ENCODE measurements at regions not wholly inside any gene's neighbourhood (a gene's known extent, or its start where the extent isn't known, plus 50 kb on each side); places are given as distances from the start of the nearest gene placed in this dataset.
A peak's percentile ranks its signal among the peaks of the same experiment; 100 is the strongest.

- TF ChIP-seq CTCF (IDR thresholded peaks at IDR 0.05), result no peak
- no peak overlapping the region for H3K27ac ChIP-seq
- no peak for DNase-seq (ENCODE audit: low spot score)
- no peak overlapping the region for H3K4me3 ChIP-seq
Measured at GRCh38 chr4:116952530-116953136, 132.7 kb downstream of the TRAM1L1 start.

- no peak for DNase-seq (ENCODE audit: low spot score)
- Histone ChIP-seq H3K4me3 (no peak overlapping the region), H3K27ac (no peak overlapping the region)
- TF ChIP-seq CTCF (IDR thresholded peaks at IDR 0.05), result no peak
Measured at GRCh38 chr4:116949856-116950255, 135.5 kb downstream of the TRAM1L1 start.

- no peak for DNase-seq (ENCODE audit: low spot score)
- TF ChIP-seq CTCF (IDR thresholded peaks at IDR 0.05), result no peak
- no peak overlapping the region for H3K4me3 ChIP-seq
- H3K27ac ChIP-seq, result no peak overlapping the region
Measured at GRCh38 chr4:116942315-116942714, 143.1 kb downstream of the TRAM1L1 start.

- no peak overlapping the region for H3K4me3 ChIP-seq
- DNase-seq (ENCODE audit: low spot score), result no peak
- H3K27ac ChIP-seq, result no peak overlapping the region
- no peak for TF ChIP-seq CTCF (IDR thresholded peaks at IDR 0.05)
Measured at GRCh38 chr4:116930329-116930728, 155.0 kb downstream of the TRAM1L1 start.

- H3K27ac ChIP-seq, result no peak overlapping the region
- H3K4me3 ChIP-seq, result no peak overlapping the region
- no peak for DNase-seq (ENCODE audit: low spot score)
- no peak for TF ChIP-seq CTCF (IDR thresholded peaks at IDR 0.05)
Measured at GRCh38 chr4:116926631-116927295, 158.6 kb downstream of the TRAM1L1 start.

- H3K4me3 ChIP-seq, result peak overlapping the region; percentile 57
- TF ChIP-seq CTCF (IDR thresholded peaks at IDR 0.05), result no peak
- no peak overlapping the region for H3K27ac ChIP-seq
- no peak for DNase-seq (ENCODE audit: low spot score)
Measured at GRCh38 chr4:116925900-116926457, 159.4 kb downstream of the TRAM1L1 start.

- Histone ChIP-seq H3K4me3 (no peak overlapping the region), H3K27ac (no peak overlapping the region)
- TF ChIP-seq CTCF (IDR thresholded peaks at IDR 0.05), result no peak
- no peak for DNase-seq (ENCODE audit: low spot score)
Measured at GRCh38 chr4:116923389-116923788, 162.0 kb downstream of the TRAM1L1 start.
